ENCODE measurements at regions not wholly inside any gene's neighbourhood (a gene's known extent, or its start where the extent isn't known, plus 50 kb on each side); places are given as distances from the start of the nearest gene placed in this dataset.

DNA sequence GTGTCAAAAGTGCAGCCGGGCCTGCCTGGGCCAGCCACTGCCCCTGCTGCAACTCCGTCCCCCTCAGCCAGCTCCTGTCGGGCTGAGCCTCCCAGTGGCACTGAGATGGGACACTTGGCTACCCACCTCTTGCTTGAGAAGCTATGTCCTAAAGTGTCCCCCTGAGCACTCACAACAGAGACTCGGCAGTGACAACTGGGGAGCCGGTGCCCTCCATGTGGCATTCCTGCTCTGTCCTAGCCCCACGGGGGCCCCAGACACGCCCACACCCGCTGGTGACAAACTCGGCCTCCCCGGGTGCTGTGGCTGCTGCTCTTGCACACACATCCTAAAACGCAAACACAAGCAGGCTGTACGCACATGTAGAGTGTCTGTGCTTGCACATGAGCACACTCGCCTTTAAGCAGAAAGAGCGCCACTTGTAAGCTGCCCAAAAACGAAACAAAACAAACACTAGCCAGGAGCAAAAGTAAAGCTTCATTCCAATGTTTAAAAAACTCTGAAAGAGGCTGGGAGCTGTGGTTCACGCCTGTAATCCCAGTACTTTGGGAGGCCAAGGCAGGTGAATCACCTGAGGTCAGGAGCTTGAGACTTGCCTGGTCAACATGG is 253.9 kb downstream of the RBFOX3 start:
- Histone ChIP-seq H3K4me3 (ENCODE audit: low read depth in 1 of 2, low read length in 2 of 2) (no peak overlapping the region), H3K9me3 (ENCODE audit: control insufficient read depth in 1 of 2, low read length in 2 of 2) (no peaks in the 10 kb centered on the region), H3K4me1 (ENCODE audit: control insufficient read depth in 1 of 2, insufficient read depth in 2 of 2, low read length in 2 of 2) (peaks cover 0 to 23% of the 10 kb centered on the region in 2 donors), H3K36me3 (ENCODE audit: control insufficient read depth in 1 of 2, insufficient read depth in 2 of 2, low read length in 2 of 2) (no peaks in the 10 kb centered on the region), H3K27me3 (ENCODE audit: low read depth, low read length) (no peaks in the 10 kb centered on the region), H3K27ac (ENCODE audit: low read length) (no peak overlapping the region)

DNA sequence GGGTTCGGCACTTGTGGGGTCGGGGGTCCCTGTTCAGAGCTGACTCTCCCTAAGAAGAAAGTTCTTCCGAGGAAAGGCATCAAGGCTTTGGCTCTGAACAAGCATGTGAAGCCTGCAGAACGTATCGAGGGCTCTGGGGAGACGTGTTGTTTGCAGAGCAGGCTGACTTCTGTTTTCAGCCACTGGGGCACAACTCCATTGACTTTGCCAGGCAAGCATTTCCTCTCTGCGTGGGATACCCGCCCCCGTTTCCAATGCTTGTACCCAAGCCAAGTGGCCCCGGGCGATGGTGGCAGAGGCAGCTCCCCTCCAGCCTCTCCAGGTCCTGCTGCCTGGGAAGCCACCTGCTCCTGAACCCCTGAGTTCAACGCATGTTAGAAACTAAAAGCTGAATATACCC is 255.7 kb downstream of the RBFOX3 start:
- Histone ChIP-seq H3K9me3 (ENCODE audit: control insufficient read depth in 1 of 2, low read length in 2 of 2) (no peaks in the 10 kb centered on the region), H3K27me3 (ENCODE audit: low read depth, low read length) (no peaks in the 10 kb centered on the region), H3K4me3 (ENCODE audit: low read depth in 1 of 2, low read length in 2 of 2) (no peak overlapping the region), H3K4me1 (ENCODE audit: control insufficient read depth in 1 of 2, insufficient read depth in 2 of 2, low read length in 2 of 2) (peaks cover 0 to 14% of the 10 kb centered on the region in 2 donors), H3K27ac (ENCODE audit: low read length) (no peak overlapping the region), H3K36me3 (ENCODE audit: control insufficient read depth in 1 of 2, insufficient read depth in 2 of 2, low read length in 2 of 2) (no peaks in the 10 kb centered on the region)

DNA sequence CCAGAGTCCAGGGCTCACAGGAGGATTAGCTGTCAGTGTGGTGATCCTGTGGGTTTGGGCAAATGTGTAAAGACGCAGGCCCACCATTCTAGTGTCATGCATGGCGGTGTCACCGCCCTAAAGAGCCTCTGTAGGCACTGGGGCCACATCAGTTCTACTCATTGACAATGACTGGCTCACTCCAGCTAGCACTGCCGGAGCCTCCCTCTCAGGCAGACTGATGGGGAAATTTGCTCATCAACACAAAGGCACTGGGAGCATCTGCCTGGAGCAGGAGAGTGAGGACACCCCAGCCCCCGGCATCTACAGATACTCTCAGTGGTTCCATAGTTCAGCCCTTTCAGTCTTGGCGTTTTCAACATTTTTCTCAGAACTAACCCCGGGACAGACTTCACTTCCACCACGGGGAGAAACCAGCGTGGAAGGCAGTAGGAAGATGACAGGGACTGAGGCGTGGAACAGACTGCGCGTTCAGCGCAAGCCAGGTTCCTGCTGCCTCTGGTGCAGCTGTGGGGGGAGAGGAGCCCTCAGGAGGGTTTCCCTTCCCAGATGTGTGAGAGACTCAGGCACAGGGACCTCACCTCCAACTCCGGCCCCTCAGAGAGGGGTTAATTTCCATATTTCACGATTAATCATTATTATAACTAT is 256.6 kb downstream of the RBFOX3 start:
- Histone ChIP-seq H3K4me1 (ENCODE audit: control insufficient read depth in 1 of 2, insufficient read depth in 2 of 2, low read length in 2 of 2) (peaks cover 0 to 14% of the 10 kb centered on the region in 2 donors), H3K27me3 (ENCODE audit: low read depth, low read length) (no peaks in the 10 kb centered on the region), H3K36me3 (ENCODE audit: control insufficient read depth in 1 of 2, insufficient read depth in 2 of 2, low read length in 2 of 2) (no peaks in the 10 kb centered on the region)

DNA sequence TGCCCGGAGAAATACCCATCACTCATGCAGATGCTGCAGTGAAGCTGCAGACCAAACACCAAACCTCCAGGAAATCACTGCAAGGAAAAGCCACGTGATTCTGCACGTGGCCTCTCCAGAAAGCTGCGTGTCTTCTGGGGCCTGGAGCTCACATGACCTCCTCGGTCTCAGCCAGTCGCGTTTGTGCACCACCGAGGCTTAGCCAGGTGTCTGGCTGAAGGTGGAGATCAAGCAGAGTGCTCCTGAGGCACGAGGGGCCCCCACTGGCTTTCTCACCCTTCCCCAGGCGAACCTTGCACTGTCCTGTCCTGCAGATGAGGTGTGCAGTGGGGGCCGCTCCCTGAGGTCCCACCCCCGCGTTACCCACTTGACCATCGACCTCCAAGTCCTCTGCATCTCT is 257.3 kb downstream of the RBFOX3 start:
- peaks cover 0 to 14% of the 10 kb centered on the region in 2 donors for H3K4me1 ChIP-seq (ENCODE audit: control insufficient read depth in 1 of 2, insufficient read depth in 2 of 2, low read length in 2 of 2)
- no peak overlapping the region for H3K27ac ChIP-seq (ENCODE audit: low read length)
- H3K27me3 ChIP-seq (ENCODE audit: low read depth, low read length): no peaks in the 10 kb centered on the region
- no peaks in the 10 kb centered on the region for H3K9me3 ChIP-seq (ENCODE audit: control insufficient read depth in 1 of 2, low read length in 2 of 2)
- H3K4me3 ChIP-seq (ENCODE audit: low read depth in 1 of 2, low read length in 2 of 2): no peak overlapping the region
- no peaks in the 10 kb centered on the region for H3K36me3 ChIP-seq (ENCODE audit: control insufficient read depth in 1 of 2, insufficient read depth in 2 of 2, low read length in 2 of 2)

More for the DNA sequence above, 256.6 kb downstream of the RBFOX3 start:
- Histone ChIP-seq H3K9me3 (ENCODE audit: control insufficient read depth in 1 of 2, low read length in 2 of 2) (no peaks in the 10 kb centered on the region), H3K4me3 (ENCODE audit: low read depth in 1 of 2, low read length in 2 of 2) (no peak overlapping the region), H3K27ac (ENCODE audit: low read length) (no peak overlapping the region)

DNA sequence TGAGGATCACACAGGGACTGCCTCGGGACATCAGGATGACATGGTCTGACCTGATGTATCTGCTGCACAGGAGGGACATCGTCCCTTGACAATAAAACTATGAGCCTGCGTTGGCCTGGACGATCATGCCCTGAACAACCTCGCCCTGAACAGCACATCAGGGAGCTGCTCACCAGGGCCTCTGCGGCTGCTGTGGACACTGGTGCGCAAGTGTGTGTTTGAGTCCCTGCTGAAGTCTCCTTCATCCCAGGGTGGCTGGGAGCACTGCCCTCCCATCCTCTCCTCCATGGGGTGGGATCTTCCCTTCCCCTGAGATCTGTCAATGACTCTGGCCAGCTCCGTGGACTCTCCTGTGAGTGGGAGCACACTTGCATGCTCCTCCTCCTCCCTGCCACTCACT is 257.8 kb downstream of the RBFOX3 start:
- no peak overlapping the region for H3K4me3 ChIP-seq (ENCODE audit: low read depth in 1 of 2, low read length in 2 of 2)
- no peak overlapping the region for H3K27ac ChIP-seq (ENCODE audit: low read length)
- no peaks in the 10 kb centered on the region for H3K36me3 ChIP-seq (ENCODE audit: control insufficient read depth in 1 of 2, insufficient read depth in 2 of 2, low read length in 2 of 2)
- H3K4me1 ChIP-seq (ENCODE audit: control insufficient read depth in 1 of 2, insufficient read depth in 2 of 2, low read length in 2 of 2): peaks cover 0 to 14% of the 10 kb centered on the region in 2 donors
- H3K27me3 ChIP-seq (ENCODE audit: low read depth, low read length): no peaks in the 10 kb centered on the region
- no peaks in the 10 kb centered on the region for H3K9me3 ChIP-seq (ENCODE audit: control insufficient read depth in 1 of 2, low read length in 2 of 2)

DNA sequence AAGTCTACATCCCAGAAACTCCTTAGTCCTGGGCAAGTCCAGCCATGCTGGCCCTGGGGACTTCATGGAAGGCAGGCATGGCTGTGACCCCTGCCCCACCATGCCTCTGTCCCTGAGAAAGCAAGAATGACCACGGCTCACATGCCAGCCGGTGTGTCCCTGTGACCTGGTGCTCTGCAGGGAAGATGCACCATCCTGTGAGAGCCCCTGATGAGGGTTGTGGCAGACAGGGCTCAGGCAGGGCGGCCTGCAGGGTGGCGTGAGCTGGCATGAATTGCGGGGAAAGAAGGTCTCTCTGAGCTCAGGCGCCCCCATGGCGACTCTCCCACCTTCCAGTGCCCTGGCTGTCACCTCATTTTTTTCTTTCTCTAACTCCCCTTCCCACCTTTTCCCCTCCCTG is 260.3 kb downstream of the RBFOX3 start:
- H3K36me3 ChIP-seq (ENCODE audit: control insufficient read depth in 1 of 2, insufficient read depth in 2 of 2, low read length in 2 of 2): no peaks in the 10 kb centered on the region
- H3K9me3 ChIP-seq (ENCODE audit: control insufficient read depth in 1 of 2, low read length in 2 of 2): no peaks in the 10 kb centered on the region
- H3K27me3 ChIP-seq (ENCODE audit: low read depth, low read length): no peaks in the 10 kb centered on the region
- no peak overlapping the region for H3K4me3 ChIP-seq (ENCODE audit: low read depth in 1 of 2, low read length in 2 of 2)
- H3K4me1 ChIP-seq (ENCODE audit: control insufficient read depth in 1 of 2, insufficient read depth in 2 of 2, low read length in 2 of 2): no peaks in the 10 kb centered on the region
- H3K27ac ChIP-seq (ENCODE audit: low read length): no peak overlapping the region

DNA sequence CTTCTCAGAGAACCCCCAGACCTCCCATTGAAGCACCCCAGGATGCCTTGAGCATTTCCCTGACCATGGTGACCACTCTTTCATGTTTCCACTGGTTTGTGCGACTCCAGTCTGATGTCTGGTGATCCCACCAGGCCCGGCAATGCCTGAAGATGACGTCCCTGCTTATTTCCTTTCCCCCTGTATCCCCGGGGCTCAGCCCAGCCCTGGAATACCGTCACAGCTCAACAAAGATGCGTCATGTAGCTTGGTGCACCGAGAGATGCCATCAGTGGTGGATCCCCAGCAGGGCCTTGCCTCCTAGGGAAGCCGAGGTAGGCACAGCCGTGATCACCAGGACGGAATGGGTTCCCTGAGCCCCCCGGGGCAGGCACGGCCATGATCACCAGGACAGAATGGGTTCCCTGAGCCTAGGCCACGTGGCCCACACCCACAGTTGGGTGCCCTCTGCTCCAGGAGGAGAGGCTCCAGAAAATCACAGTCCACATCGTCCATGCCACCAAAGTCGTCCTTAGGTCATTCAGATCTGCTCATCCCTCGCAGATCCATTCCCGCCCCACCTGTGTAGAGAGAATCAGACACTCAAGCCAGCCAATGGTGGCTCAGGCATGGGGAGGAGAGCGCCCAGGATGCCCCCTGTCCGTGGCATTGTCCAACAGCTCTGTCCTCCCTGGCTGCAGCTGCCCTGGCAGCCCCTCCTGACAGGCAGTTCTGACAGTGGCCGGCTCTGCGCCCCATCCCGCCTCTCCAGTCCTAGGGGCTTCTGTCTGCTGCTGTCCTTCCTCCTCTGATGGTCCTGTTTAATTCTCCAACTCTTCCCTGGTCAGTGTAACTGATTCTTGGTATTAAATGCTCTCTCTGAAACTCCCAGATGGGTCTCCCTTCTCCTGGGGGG is 261.1 kb downstream of the RBFOX3 start:
- peaks cover 0 to 3% of the 10 kb centered on the region in 2 donors for H3K9me3 ChIP-seq (ENCODE audit: control insufficient read depth in 1 of 2, low read length in 2 of 2)
- H3K27ac ChIP-seq (ENCODE audit: low read length): no peak overlapping the region
- H3K4me3 ChIP-seq (ENCODE audit: low read depth in 1 of 2, low read length in 2 of 2): no peak overlapping the region
- H3K4me1 ChIP-seq (ENCODE audit: control insufficient read depth in 1 of 2, insufficient read depth in 2 of 2, low read length in 2 of 2): no peaks in the 10 kb centered on the region
- H3K36me3 ChIP-seq (ENCODE audit: control insufficient read depth in 1 of 2, insufficient read depth in 2 of 2, low read length in 2 of 2): no peaks in the 10 kb centered on the region
- no peaks in the 10 kb centered on the region for H3K27me3 ChIP-seq (ENCODE audit: low read depth, low read length)

DNA sequence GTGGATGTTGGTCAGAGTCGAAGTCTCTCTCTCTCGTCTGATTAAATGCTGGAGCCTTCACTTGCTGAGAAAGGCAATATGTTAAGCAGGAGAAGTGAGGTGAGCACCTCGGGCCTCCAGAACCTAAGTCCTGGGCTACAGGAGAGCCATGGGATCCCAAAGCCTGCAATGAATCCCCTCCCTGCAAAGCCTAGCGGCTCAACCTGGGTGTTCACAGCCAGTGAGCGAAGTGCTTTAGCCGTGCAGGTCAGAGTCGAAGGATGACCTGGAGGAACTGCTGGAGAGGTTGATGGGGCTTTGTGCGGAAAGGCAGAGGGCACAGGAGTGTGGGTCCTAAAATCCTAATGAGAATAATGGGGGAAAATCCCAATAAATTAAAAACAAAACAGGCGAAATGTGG is 267.8 kb downstream of the ENGASE start:
- no peaks in the 10 kb centered on the region for H3K27me3 ChIP-seq (ENCODE audit: low read depth, low read length)
- H3K9me3 ChIP-seq (ENCODE audit: control insufficient read depth in 1 of 2, low read length in 2 of 2): peaks cover 0 to 3% of the 10 kb centered on the region in 2 donors
- H3K4me1 ChIP-seq (ENCODE audit: control insufficient read depth in 1 of 2, insufficient read depth in 2 of 2, low read length in 2 of 2): no peaks in the 10 kb centered on the region
- no peaks in the 10 kb centered on the region for H3K36me3 ChIP-seq (ENCODE audit: control insufficient read depth in 1 of 2, insufficient read depth in 2 of 2, low read length in 2 of 2)
- no peak overlapping the region for H3K27ac ChIP-seq (ENCODE audit: low read length)
- H3K4me3 ChIP-seq (ENCODE audit: low read depth in 1 of 2, low read length in 2 of 2): no peak overlapping the region

DNA sequence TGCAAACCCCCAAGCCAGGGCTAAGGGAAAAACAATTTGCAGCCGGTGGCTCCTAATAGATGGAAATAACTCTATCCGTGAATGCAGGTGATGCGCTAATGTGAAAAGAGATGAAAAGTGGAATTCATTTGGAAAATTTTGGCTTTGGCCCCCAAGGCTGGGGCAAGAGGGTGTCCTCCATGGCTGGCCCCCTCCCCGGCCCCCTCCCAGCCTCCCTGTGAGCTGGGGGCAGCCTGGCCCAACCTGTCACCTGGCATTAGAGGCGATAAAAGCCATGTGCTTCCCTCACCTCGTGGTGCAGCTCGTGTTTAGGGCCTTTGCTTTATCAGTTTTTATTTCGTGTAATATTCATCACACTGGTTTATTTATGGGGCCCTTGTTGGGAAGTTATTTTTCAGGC is 267.2 kb downstream of the ENGASE start:
- Histone ChIP-seq H3K4me1 (ENCODE audit: control insufficient read depth in 1 of 2, insufficient read depth in 2 of 2, low read length in 2 of 2) (no peaks in the 10 kb centered on the region), H3K4me3 (ENCODE audit: low read depth in 1 of 2, low read length in 2 of 2) (no peak overlapping the region), H3K9me3 (ENCODE audit: control insufficient read depth in 1 of 2, low read length in 2 of 2) (peaks cover 0 to 3% of the 10 kb centered on the region in 2 donors), H3K27me3 (ENCODE audit: low read depth, low read length) (no peaks in the 10 kb centered on the region), H3K27ac (ENCODE audit: low read length) (no peak overlapping the region), H3K36me3 (ENCODE audit: control insufficient read depth in 1 of 2, insufficient read depth in 2 of 2, low read length in 2 of 2) (no peaks in the 10 kb centered on the region)

DNA sequence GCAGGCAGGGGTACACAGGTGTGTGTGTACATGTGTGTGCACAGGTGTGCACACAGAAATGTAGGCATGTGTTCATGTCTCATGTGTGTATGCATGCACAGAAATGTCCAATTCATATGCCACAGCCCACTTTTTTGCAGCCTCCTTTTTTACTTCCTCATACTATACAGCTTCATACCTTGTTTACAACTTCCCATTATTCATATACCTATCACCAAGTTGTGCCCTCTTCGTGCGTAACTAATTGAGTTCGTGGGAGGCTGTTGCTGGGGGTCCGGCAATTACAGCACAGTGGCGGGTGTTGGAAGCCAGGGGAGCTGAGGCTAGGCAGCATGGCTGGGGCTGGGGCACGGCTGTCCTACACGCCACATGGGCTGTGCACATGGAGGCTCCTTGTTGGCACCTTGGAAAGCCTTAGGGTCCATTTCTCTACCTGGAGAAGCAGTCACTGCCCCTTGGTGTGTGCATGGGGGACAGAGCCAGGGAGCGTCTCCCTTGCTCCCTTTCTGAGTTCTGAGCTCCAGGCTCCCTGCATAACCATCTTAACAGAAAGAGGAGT is 266.7 kb downstream of the ENGASE start:
- Histone ChIP-seq H3K27me3 (ENCODE audit: low read depth, low read length) (no peaks in the 10 kb centered on the region), H3K4me3 (ENCODE audit: low read depth in 1 of 2, low read length in 2 of 2) (no peak overlapping the region), H3K27ac (ENCODE audit: low read length) (no peak overlapping the region), H3K9me3 (ENCODE audit: control insufficient read depth in 1 of 2, low read length in 2 of 2) (peaks cover 0 to 3% of the 10 kb centered on the region in 2 donors), H3K4me1 (ENCODE audit: control insufficient read depth in 1 of 2, insufficient read depth in 2 of 2, low read length in 2 of 2) (no peaks in the 10 kb centered on the region), H3K36me3 (ENCODE audit: control insufficient read depth in 1 of 2, insufficient read depth in 2 of 2, low read length in 2 of 2) (no peaks in the 10 kb centered on the region)

Data from muscle layer of duodenum (tissue), 2 donors.